ENCODE measurements at regions not wholly inside any gene's neighbourhood (a gene's known extent, or its start where the extent isn't known, plus 50 kb on each side); places are given as distances from the start of the nearest gene placed in this dataset.

GRCh38 chr19:33938821-33939220 is 142.2 kb downstream of the KCTD15 start:
- TF ChIP-seq, protein P1, sequence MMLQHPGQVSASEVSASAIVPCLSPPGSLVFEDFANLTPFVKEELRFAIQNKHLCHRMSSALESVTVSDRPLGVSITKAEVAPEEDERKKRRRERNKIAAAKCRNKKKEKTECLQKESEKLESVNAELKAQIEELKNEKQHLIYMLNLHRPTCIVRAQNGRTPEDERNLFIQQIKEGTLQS (IDR thresholded peaks at IDR 0.05): no peak
- TF ChIP-seq RAD21 (IDR thresholded peaks at IDR 0.05): no peak
- no peak for TF ChIP-seq SP1 (IDR thresholded peaks at IDR 0.05)
- TF ChIP-seq HNF4G (IDR thresholded peaks at IDR 0.05): no peak
- no peak for TF ChIP-seq FOXA2 (IDR thresholded peaks at IDR 0.05)
- no peak for TF ChIP-seq FOXA1 (IDR thresholded peaks at IDR 0.05)
- TF ChIP-seq HNF4A (conservative IDR thresholded peaks at IDR 0.05): no peak
- no peak for TF ChIP-seq EGR1 (IDR thresholded peaks at IDR 0.05; ENCODE audit: low read depth in 2 of 2)
- TF ChIP-seq TAF1 (conservative IDR thresholded peaks at IDR 0.05): no peak
- TF ChIP-seq, protein P2, sequence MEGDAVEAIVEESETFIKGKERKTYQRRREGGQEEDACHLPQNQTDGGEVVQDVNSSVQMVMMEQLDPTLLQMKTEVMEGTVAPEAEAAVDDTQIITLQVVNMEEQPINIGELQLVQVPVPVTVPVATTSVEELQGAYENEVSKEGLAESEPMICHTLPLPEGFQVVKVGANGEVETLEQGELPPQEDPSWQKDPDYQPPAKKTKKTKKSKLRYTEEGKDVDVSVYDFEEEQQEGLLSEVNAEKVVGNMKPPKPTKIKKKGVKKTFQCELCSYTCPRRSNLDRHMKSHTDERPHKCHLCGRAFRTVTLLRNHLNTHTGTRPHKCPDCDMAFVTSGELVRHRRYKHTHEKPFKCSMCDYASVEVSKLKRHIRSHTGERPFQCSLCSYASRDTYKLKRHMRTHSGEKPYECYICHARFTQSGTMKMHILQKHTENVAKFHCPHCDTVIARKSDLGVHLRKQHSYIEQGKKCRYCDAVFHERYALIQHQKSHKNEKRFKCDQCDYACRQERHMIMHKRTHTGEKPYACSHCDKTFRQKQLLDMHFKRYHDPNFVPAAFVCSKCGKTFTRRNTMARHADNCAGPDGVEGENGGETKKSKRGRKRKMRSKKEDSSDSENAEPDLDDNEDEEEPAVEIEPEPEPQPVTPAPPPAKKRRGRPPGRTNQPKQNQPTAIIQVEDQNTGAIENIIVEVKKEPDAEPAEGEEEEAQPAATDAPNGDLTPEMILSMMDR (IDR thresholded peaks at IDR 0.05; ENCODE audit: low read depth, low read length, missing input control): no peak
- TF ChIP-seq ZBTB33 (IDR thresholded peaks at IDR 0.05): no peak
- no peak for TF ChIP-seq REST (IDR thresholded peaks at IDR 0.05)
- no peak for TF ChIP-seq RXRA (IDR thresholded peaks at IDR 0.05)
- TF ChIP-seq, protein P3, sequence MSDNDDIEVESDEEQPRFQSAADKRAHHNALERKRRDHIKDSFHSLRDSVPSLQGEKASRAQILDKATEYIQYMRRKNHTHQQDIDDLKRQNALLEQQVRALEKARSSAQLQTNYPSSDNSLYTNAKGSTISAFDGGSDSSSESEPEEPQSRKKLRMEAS (IDR thresholded peaks at IDR 0.05): no peak
- H3K4me1 ChIP-seq (ENCODE audit: control insufficient read depth in 4 of 4, insufficient read depth in 4 of 4, low read length in 3 of 4): no peaks in the 10 kb centered on the region
- H3K27ac ChIP-seq (ENCODE audit: low read depth in 1 of 2, low read length in 2 of 2): no peak overlapping the region
- H3K9me3 ChIP-seq (ENCODE audit: control insufficient read depth in 4 of 4, low read length in 3 of 4): peaks cover 5 to 8% (median 6%) of the 10 kb centered on the region in 4 donors
- no peaks in the 10 kb centered on the region for H3K36me3 ChIP-seq (ENCODE audit: control insufficient read depth in 4 of 4, insufficient read depth in 3 of 4, low read depth in 1 of 4, low read length in 3 of 4)
- no peak for DNase-seq (ENCODE audit: low spot score)
- H3K9ac ChIP-seq (ENCODE audit: low read depth in 1 of 2, low read length in 2 of 2): no peak overlapping the region
- no peak overlapping the region for H3K4me3 ChIP-seq (ENCODE audit: low read depth in 1 of 3, low read length in 3 of 3)
- no peaks in the 10 kb centered on the region for H3K27me3 ChIP-seq (ENCODE audit: control insufficient read depth in 4 of 4, insufficient read depth in 4 of 4, low read length in 3 of 4)
- 44% methylated on average over 15 of the region's 15 CpGs for WGBS

DNA sequence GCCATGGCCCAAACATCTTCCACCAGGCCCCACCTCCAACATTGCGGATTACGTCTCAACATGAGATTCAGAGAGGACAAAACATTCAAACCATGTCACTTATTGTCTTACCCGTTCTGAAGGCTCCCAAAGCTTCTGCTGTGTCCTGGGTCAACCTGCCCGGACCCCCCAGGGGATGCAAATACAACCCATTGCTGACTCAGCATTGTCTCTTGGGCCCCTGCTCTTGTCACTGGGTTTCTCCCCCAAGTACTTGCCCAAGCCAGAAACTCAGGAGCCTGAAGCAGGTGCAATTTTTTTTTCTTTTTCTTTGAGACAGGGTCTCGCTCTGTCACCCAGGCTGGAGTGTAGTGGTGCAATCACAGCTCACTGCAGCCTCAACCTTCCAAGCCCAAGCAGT is 144.5 kb downstream of the KCTD15 start:
- Histone ChIP-seq H3K4me1 (ENCODE audit: control insufficient read depth in 4 of 4, insufficient read depth in 4 of 4, low read length in 3 of 4) (no peaks in the 10 kb centered on the region), H3K36me3 (ENCODE audit: control insufficient read depth in 4 of 4, insufficient read depth in 3 of 4, low read depth in 1 of 4, low read length in 3 of 4) (no peaks in the 10 kb centered on the region), H3K4me3 (ENCODE audit: low read depth in 1 of 3, low read length in 3 of 3) (no peak overlapping the region), H3K9ac (ENCODE audit: low read depth in 1 of 2, low read length in 2 of 2) (no peak overlapping the region), H3K27me3 (ENCODE audit: control insufficient read depth in 4 of 4, insufficient read depth in 4 of 4, low read length in 3 of 4) (no peaks in the 10 kb centered on the region), H3K27ac (ENCODE audit: low read depth in 1 of 2, low read length in 2 of 2) (no peak overlapping the region), H3K9me3 (ENCODE audit: control insufficient read depth in 4 of 4, low read length in 3 of 4) (no peaks in the 10 kb centered on the region)
- 80% methylated on average over 5 of the region's 5 CpGs for WGBS
- DNase-seq (ENCODE audit: low spot score): no peak
- no peak for TF ChIP-seq NR2F2 (IDR thresholded peaks at IDR 0.05)
- TF ChIP-seq, protein P3 (IDR thresholded peaks at IDR 0.05): no peak
- no peak for TF ChIP-seq REST (IDR thresholded peaks at IDR 0.05)
- TF ChIP-seq HNF4G (IDR thresholded peaks at IDR 0.05): no peak
- no peak for TF ChIP-seq HNF4A (conservative IDR thresholded peaks at IDR 0.05)
- TF ChIP-seq FOXA2 (IDR thresholded peaks at IDR 0.05): no peak
- TF ChIP-seq EGR1 (IDR thresholded peaks at IDR 0.05; ENCODE audit: low read depth in 2 of 2): no peak
- TF ChIP-seq, protein P2 (IDR thresholded peaks at IDR 0.05; ENCODE audit: low read depth, low read length, missing input control): no peak
- TF ChIP-seq YY1 (IDR thresholded peaks at IDR 0.05): no peak
- no peak for TF ChIP-seq RXRA (IDR thresholded peaks at IDR 0.05)
- no peak for TF ChIP-seq GABPA (IDR thresholded peaks at IDR 0.05 in 1 of 2, conservative IDR thresholded peaks at IDR 0.05 in 1 of 2)

All from liver (tissue), 8 donors.